Osteocyte (in vitro differentiated cells): ENCODE measurements at regions not wholly inside any gene's neighbourhood (a gene's known extent, or its start where the extent isn't known, plus 50 kb on each side); places are given as distances from the start of the nearest gene placed in this dataset.

Source experiments
- DNase-seq: peaks from one replicate; pipeline ENCODE4 v3.0.0; 2021; ENCODE audit warnings: mixed read lengths; ENCODE audit not compliant: unreplicated experiment; ENCODE audit errors: extremely low spot score
- H3K27ac Mint-ChIP-seq: one replicate; pipeline ENCODE4 v1.8.0; 2021; ENCODE audit warnings: mild to moderate bottlenecking, mixed read lengths; ENCODE audit not compliant: unreplicated experiment
- H3K27me3 Mint-ChIP-seq: one replicate; pipeline ENCODE4 v1.8.0; 2021; ENCODE audit warnings: mixed read lengths; ENCODE audit not compliant: unreplicated experiment
- H3K36me3 Mint-ChIP-seq: one replicate; pipeline ENCODE4 v1.8.0; 2021; ENCODE audit warnings: mixed read lengths; ENCODE audit not compliant: unreplicated experiment
- H3K4me1 Mint-ChIP-seq: one replicate; pipeline ENCODE4 v1.8.0; 2021; ENCODE audit warnings: mixed read lengths; ENCODE audit not compliant: unreplicated experiment
- H3K4me3 Mint-ChIP-seq: one replicate; pipeline ENCODE4 v1.8.0; 2021; ENCODE audit warnings: mild to moderate bottlenecking, moderate library complexity, mixed read lengths; ENCODE audit not compliant: unreplicated experiment
- H3K9me3 Mint-ChIP-seq: one replicate; pipeline ENCODE4 v1.8.0; 2021; ENCODE audit warnings: mixed read lengths; ENCODE audit not compliant: unreplicated experiment
- CTCF ChIP-seq: fragments of 200-600 bp; sonication (generic); IDR thresholded peaks from 2 replicates; pipeline ENCODE4 v1.5.0; 2021; ENCODE audit warnings: antibody characterized with exemption, mild to moderate bottlenecking, moderate library complexity

- no peak overlapping the region for H3K27ac Mint-ChIP-seq
- H3K4me3 Mint-ChIP-seq = no peak overlapping the region
- TF ChIP-seq CTCF = no peak
- H3K27me3 Mint-ChIP-seq = no peaks in the 10 kb centered on the region
- H3K36me3 Mint-ChIP-seq = no peaks in the 10 kb centered on the region
- H3K4me1 Mint-ChIP-seq = no peaks in the 10 kb centered on the region
- H3K9me3 Mint-ChIP-seq = peaks cover 4% of the 10 kb centered on the region
- DNase-seq = no peak
Measured at GRCh38 chr10:8402576-8402975, 348.1 kb downstream of the GATA3 start.

- H3K4me3 Mint-ChIP-seq = no peak overlapping the region
- H3K9me3 Mint-ChIP-seq = no peaks in the 10 kb centered on the region
- no peaks in the 10 kb centered on the region for H3K27me3 Mint-ChIP-seq
- no peak for DNase-seq
- H3K4me1 Mint-ChIP-seq = no peaks in the 10 kb centered on the region
- no peak for TF ChIP-seq CTCF
- H3K27ac Mint-ChIP-seq = no peak overlapping the region
- no peaks in the 10 kb centered on the region for H3K36me3 Mint-ChIP-seq
Measured at GRCh38 chr10:8403711-8404371, 349.4 kb downstream of the GATA3 start.

- Mint-ChIP-seq H3K9me3 (no peaks in the 10 kb centered on the region), H3K27me3 (no peaks in the 10 kb centered on the region), H3K36me3 (no peaks in the 10 kb centered on the region), H3K4me3 (no peak overlapping the region), H3K4me1 (no peaks in the 10 kb centered on the region), H3K27ac (no peak overlapping the region)
- TF ChIP-seq CTCF = no peak
- no peak for DNase-seq
Measured at GRCh38 chr10:8404721-8405120, 350.2 kb downstream of the GATA3 start.

- Mint-ChIP-seq H3K4me3 (no peak overlapping the region), H3K36me3 (no peaks in the 10 kb centered on the region), H3K27ac (no peak overlapping the region), H3K4me1 (no peaks in the 10 kb centered on the region), H3K9me3 (peaks cover 5% of the 10 kb centered on the region), H3K27me3 (no peaks in the 10 kb centered on the region)
- DNase-seq = no peak
- TF ChIP-seq CTCF = no peak
Measured at GRCh38 chr10:8405596-8405995, 351.1 kb downstream of the GATA3 start.

GRCh38 chr10:8407501-8408021, 353.1 kb downstream of the GATA3 start:
- H3K9me3 Mint-ChIP-seq = peaks cover 5% of the 10 kb centered on the region
- H3K36me3 Mint-ChIP-seq = no peaks in the 10 kb centered on the region
- no peaks in the 10 kb centered on the region for H3K27me3 Mint-ChIP-seq
- no peak overlapping the region for H3K27ac Mint-ChIP-seq
- H3K4me1 Mint-ChIP-seq = no peaks in the 10 kb centered on the region
- TF ChIP-seq CTCF = no peak
- DNase-seq = no peak
- H3K4me3 Mint-ChIP-seq = no peak overlapping the region
